Fibroblast of villous mesenchyme (primary cell): ENCODE measurements at regions not wholly inside any gene's neighbourhood (a gene's known extent, or its start where the extent isn't known, plus 50 kb on each side); places are given as distances from the start of the nearest gene placed in this dataset.

Source experiments
- DNase-seq: peaks from one replicate; pipeline ENCODE4 v3.0.0-alpha.2; 2010; ENCODE audit warnings: low read depth
- H3K4me3 ChIP-seq: 2 replicates; pipeline ENCODE4 v1.5.1; 2011; ENCODE audit warnings: low read depth, mild to moderate bottlenecking, low read length
- TF ChIP-seq, protein P1 (sequence below): IDR thresholded peaks from 2 replicates; pipeline ENCODE4 v1.5.1; 2012; ENCODE audit warnings: low read depth, mild to moderate bottlenecking, low read length; ENCODE audit not compliant: insufficient read depth

DNA sequence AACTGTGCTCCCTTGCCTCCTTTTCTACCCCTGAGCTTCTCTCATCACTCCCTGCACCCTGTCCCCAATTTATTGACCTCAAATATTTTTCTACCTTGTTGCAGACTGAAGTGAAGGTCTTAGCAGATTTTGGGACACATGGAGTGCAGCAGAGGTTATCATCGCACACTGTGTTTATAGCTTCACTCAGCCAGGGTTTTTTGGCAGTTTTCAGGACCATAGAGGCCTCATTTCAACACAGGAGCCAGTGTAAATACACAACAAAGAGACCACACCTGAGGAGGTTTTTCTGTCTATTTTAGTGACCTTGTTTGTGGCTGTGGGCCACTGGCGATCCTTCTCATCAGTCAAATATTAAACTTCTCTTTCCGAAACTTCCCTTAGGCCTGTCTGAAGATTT, 457.1 kb downstream of the SPRY1 start:
- TF ChIP-seq, protein P1, sequence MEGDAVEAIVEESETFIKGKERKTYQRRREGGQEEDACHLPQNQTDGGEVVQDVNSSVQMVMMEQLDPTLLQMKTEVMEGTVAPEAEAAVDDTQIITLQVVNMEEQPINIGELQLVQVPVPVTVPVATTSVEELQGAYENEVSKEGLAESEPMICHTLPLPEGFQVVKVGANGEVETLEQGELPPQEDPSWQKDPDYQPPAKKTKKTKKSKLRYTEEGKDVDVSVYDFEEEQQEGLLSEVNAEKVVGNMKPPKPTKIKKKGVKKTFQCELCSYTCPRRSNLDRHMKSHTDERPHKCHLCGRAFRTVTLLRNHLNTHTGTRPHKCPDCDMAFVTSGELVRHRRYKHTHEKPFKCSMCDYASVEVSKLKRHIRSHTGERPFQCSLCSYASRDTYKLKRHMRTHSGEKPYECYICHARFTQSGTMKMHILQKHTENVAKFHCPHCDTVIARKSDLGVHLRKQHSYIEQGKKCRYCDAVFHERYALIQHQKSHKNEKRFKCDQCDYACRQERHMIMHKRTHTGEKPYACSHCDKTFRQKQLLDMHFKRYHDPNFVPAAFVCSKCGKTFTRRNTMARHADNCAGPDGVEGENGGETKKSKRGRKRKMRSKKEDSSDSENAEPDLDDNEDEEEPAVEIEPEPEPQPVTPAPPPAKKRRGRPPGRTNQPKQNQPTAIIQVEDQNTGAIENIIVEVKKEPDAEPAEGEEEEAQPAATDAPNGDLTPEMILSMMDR = no peak
- DNase-seq = no peak
- H3K4me3 ChIP-seq = no peak overlapping the region

GRCh38 chr4:123856689-123857545, 460.3 kb downstream of the SPRY1 start:
- DNase-seq = peak; percentile 50
- no peak overlapping the region for H3K4me3 ChIP-seq

DNA sequence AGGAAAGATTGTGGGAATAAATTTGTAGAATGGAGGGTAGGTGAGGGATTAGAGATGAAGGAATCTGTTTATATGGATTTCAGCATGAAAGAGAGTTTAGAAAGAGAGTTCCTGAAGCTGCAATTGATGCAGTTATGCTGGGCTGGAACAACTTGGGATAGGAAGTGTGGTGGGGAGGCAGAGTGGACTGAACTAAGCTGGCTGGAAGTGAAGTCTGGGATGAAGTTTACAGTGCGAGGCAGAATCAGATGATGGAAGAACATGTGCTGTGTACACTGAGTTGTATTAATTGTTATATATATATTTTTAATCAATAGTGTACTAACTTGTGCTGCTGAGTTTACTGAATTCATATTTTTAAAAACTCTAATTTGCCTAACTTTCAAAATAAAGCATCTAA, 461.9 kb downstream of the SPRY1 start:
- TF ChIP-seq, protein P1 = no peak
- DNase-seq = no peak
- H3K4me3 ChIP-seq = no peak overlapping the region

More at GRCh38 chr4:123856689-123857545, 460.3 kb downstream of the SPRY1 start:
- TF ChIP-seq, protein P1 = peak; percentile 22

DNA sequence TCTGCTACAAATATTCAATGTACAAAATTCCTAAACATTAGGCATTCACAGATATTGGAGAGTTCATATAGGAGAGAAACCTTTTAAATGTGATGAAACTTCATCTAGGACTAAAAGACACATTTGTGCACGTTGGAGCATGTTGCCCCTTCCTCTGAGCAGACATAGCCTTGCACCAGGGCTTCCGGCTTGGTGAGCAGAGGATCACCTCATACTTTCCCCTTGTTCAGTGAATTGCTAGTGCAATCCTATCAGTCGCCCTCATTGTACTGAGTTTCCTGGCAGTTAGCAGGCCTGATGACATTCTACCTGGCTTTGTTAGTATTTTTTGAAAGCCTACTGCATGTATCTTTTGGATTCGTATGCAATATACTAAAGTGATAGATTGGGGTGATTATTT, 466.2 kb downstream of the SPRY1 start:
- DNase-seq = no peak
- H3K4me3 ChIP-seq = no peak overlapping the region
- TF ChIP-seq, protein P1 = no peak

DNA sequence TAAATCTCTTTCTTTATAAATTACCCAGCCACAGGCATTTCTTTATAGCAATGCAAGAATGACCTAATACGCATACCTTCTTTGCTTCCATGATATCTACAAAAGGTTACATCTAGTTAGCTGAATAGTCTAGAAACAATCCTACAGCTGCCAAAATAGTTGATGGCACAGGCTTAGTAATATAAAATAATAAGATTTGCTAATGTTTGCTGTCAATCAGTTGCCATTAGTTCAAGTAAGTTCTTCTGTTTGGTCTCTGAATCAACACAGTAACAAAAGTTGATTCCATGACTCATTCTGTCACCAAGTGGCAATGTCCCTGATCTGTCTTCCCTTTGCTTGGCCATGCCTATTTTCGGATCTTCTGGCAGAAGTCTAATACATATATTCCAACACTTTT, 470.2 kb downstream of the SPRY1 start:
- TF ChIP-seq, protein P1 = no peak
- DNase-seq = no peak
- no peak overlapping the region for H3K4me3 ChIP-seq

- TF ChIP-seq, protein P1 = no peak
- H3K4me3 ChIP-seq = no peak overlapping the region
- DNase-seq = no peak
Measured at GRCh38 chr4:123867910-123868587, 471.5 kb downstream of the SPRY1 start.
